ENCODE measurements at regions not wholly inside any gene's neighbourhood (a gene's known extent, or its start where the extent isn't known, plus 50 kb on each side); places are given as distances from the start of the nearest gene placed in this dataset.

DNA sequence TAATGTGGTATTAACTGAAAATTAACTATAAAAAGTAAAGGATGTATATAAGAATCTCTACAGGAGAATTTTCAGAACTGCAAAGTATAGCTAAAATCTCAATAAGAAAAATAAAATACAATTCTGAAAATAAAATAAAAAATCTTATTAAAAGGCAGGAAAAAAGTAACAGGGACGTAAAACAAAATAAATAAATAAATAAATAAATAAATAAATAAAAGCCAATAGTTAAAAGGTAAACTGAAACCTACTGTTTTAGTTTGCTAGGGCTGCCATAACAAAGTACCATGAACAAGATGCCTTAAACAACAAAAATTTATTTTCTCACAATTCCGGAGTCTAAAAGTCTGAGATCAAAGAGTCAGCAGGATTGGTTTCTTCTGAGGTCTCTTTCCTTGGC lies 140.6 kb downstream of the SPANXA1 start:
- POLR2A ChIA-PET: no interaction called here
- CTCF ChIA-PET: no interaction called here
- TF ChIP-seq CTCF (IDR thresholded peaks at IDR 0.05; ENCODE audit: low read depth, low read length): no peak
- no peaks in the 10 kb centered on the region for H3K27me3 ChIP-seq (ENCODE audit: control insufficient read depth, insufficient read depth, low read length)
- DNase-seq (ENCODE audit: low read depth, low spot score): no peak
- no peaks in the 10 kb centered on the region for H3K9me3 ChIP-seq (ENCODE audit: control insufficient read depth, insufficient read depth, low read length)
- H3K4me3 ChIP-seq (ENCODE audit: low read depth, low read length): no peak overlapping the region
- H3K27ac ChIP-seq (ENCODE audit: low read depth, low read length): no peak overlapping the region

- POLR2A ChIA-PET: no interaction called here
- no peaks in the 10 kb centered on the region for H3K27me3 ChIP-seq (ENCODE audit: control insufficient read depth, insufficient read depth, low read length)
- DNase-seq (ENCODE audit: low read depth, low spot score): no peak
These were observed 144.9 kb downstream of the SPANXA1 start for GRCh38 chrX:141439651-141440050.

GRCh38 chrX:141415889-141416288 lies 168.6 kb downstream of the SPANXA1 start:
- no peak for DNase-seq (ENCODE audit: low read depth, low spot score)
- Histone ChIP-seq H3K9me3 (ENCODE audit: control insufficient read depth, insufficient read depth, low read length) (no peaks in the 10 kb centered on the region), H3K27me3 (ENCODE audit: control insufficient read depth, insufficient read depth, low read length) (no peaks in the 10 kb centered on the region), H3K4me3 (ENCODE audit: low read depth, low read length) (no peak overlapping the region), H3K27ac (ENCODE audit: low read depth, low read length) (no peak overlapping the region)
- ChIA-PET POLR2A (interaction anchor here (0.7 kb wide), 1 partner anchor 10 kb away, joined by 3 read pairs; no protein-coding TSS in a partner anchor), CTCF (no interaction called here)
- no peak for TF ChIP-seq CTCF (IDR thresholded peaks at IDR 0.05; ENCODE audit: low read depth, low read length)

More at GRCh38 chrX:141439651-141440050, 144.9 kb downstream of the SPANXA1 start:
- no peaks in the 10 kb centered on the region for H3K9me3 ChIP-seq (ENCODE audit: control insufficient read depth, insufficient read depth, low read length)
- no peak overlapping the region for H3K4me3 ChIP-seq (ENCODE audit: low read depth, low read length)
- TF ChIP-seq CTCF (IDR thresholded peaks at IDR 0.05; ENCODE audit: low read depth, low read length): no peak
- no peak overlapping the region for H3K27ac ChIP-seq (ENCODE audit: low read depth, low read length)
- CTCF ChIA-PET: no interaction called here

DNA sequence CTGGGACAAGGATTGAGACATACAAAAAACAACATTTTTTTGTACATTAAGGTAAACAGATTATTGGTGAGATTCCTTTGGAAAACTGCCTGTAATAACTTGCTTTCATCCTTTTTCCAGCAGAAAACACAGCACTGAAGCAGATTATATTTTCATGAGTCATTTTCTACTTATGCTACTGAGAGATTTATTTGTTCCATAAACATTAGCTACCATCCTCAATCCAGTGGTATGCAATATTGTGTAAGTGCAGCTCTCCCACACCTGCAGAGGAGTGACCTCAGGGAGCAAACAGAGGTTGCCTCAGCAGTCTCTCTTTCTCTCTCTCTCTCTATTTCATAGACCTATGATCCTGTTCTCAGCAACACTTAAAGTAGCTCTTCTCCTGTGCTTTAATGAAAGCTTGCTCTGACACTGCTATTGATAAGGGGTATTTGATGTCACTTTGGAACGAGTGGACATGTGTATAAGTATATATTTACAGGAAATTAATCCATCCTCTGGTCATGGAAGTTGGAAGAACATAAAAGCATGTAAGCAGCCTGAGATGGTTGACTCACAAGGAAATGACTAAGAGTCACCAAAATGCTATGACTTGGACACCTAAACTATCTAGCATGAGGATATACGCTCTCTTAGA lies 163.7 kb upstream of the SPANXC start:
- peak overlapping the region; percentile 47 for H3K27ac ChIP-seq (ENCODE audit: low read depth, low read length)
- no peak for TF ChIP-seq CTCF (IDR thresholded peaks at IDR 0.05; ENCODE audit: low read depth, low read length)
- ChIA-PET CTCF (no interaction called here), POLR2A (interaction anchor here (0.8 to 1.6 kb wide), 3 partner anchors 9 to 65 kb away, joined by 3 to 7 read pairs (median 4); no protein-coding TSS in a partner anchor)
- H3K4me3 ChIP-seq (ENCODE audit: low read depth, low read length): no peak overlapping the region
- H3K9me3 ChIP-seq (ENCODE audit: control insufficient read depth, insufficient read depth, low read length): no peaks in the 10 kb centered on the region
- peak; percentile 55 for DNase-seq (ENCODE audit: low read depth, low spot score)
- H3K27me3 ChIP-seq (ENCODE audit: control insufficient read depth, insufficient read depth, low read length): no peaks in the 10 kb centered on the region

DNA sequence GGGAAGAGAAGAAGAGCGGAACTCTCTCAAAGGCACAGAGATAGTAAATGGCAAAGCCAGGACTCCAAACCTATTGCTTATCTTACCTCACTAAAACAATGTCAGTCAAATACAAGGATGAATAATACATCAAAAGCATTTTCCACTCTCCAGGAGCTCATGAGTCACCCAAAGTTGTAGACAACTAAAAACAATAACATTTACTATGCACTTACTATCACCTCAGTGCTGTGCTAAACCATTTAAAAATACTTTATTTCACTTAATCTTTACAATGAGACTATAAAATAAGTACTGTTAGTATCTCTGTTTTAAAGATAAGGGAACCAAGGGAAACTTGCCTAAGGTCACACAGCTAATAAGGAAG lies 163.2 kb upstream of the SPANXC start:
- H3K9me3 ChIP-seq (ENCODE audit: control insufficient read depth, insufficient read depth, low read length): no peaks in the 10 kb centered on the region
- no peak overlapping the region for H3K27ac ChIP-seq (ENCODE audit: low read depth, low read length)
- TF ChIP-seq CTCF (IDR thresholded peaks at IDR 0.05; ENCODE audit: low read depth, low read length): no peak
- DNase-seq (ENCODE audit: low read depth, low spot score): no peak
- ChIA-PET CTCF (no interaction called here), POLR2A (interaction anchor here (1.1 to 1.6 kb wide), 2 partner anchors 63 to 64 kb away, joined by 4 to 7 read pairs; no protein-coding TSS in a partner anchor)
- no peak overlapping the region for H3K4me3 ChIP-seq (ENCODE audit: low read depth, low read length)
- H3K27me3 ChIP-seq (ENCODE audit: control insufficient read depth, insufficient read depth, low read length): no peaks in the 10 kb centered on the region
